ENCODE measurements at regions not wholly inside any gene's neighbourhood (a gene's known extent, or its start where the extent isn't known, plus 50 kb on each side); places are given as distances from the start of the nearest gene placed in this dataset.

DNA sequence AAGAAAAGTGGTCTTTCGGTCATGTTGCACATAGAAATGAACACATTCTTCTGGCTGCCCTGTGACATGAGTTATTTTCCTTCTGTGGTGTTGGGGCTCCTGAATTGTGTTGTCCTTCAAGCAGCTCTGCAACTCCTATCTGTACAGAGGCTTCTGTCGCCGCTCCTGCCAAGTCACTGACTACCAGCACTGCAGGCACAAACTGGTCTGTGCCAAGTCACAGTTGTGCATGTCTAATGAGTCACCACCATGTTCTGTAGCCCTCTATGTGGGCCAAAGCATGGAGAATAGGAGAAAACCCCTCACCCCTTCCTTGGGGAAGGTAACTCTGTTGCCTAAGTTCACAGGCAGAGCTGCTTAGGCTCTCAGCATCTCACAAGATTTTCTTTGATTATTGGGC lies 283.3 kb downstream of the RPL10L start:
- TF ChIP-seq ATF3 (IDR thresholded peaks at IDR 0.05), result no peak
- TF ChIP-seq REST (IDR thresholded peaks at IDR 0.05), result no peak
- TF ChIP-seq, protein P1, sequence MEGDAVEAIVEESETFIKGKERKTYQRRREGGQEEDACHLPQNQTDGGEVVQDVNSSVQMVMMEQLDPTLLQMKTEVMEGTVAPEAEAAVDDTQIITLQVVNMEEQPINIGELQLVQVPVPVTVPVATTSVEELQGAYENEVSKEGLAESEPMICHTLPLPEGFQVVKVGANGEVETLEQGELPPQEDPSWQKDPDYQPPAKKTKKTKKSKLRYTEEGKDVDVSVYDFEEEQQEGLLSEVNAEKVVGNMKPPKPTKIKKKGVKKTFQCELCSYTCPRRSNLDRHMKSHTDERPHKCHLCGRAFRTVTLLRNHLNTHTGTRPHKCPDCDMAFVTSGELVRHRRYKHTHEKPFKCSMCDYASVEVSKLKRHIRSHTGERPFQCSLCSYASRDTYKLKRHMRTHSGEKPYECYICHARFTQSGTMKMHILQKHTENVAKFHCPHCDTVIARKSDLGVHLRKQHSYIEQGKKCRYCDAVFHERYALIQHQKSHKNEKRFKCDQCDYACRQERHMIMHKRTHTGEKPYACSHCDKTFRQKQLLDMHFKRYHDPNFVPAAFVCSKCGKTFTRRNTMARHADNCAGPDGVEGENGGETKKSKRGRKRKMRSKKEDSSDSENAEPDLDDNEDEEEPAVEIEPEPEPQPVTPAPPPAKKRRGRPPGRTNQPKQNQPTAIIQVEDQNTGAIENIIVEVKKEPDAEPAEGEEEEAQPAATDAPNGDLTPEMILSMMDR (IDR thresholded peaks at IDR 0.05; ENCODE audit: low read depth, low read length, missing input control), result no peak
- no peak for TF ChIP-seq TAF1 (conservative IDR thresholded peaks at IDR 0.05)
- TF ChIP-seq NR2F2 (IDR thresholded peaks at IDR 0.05), result no peak
- no peak for TF ChIP-seq YY1 (IDR thresholded peaks at IDR 0.05)

Data from liver (tissue), 3 donors.